ENCODE measurements at regions not wholly inside any gene's neighbourhood (a gene's known extent, or its start where the extent isn't known, plus 50 kb on each side); places are given as distances from the start of the nearest gene placed in this dataset.

DNA sequence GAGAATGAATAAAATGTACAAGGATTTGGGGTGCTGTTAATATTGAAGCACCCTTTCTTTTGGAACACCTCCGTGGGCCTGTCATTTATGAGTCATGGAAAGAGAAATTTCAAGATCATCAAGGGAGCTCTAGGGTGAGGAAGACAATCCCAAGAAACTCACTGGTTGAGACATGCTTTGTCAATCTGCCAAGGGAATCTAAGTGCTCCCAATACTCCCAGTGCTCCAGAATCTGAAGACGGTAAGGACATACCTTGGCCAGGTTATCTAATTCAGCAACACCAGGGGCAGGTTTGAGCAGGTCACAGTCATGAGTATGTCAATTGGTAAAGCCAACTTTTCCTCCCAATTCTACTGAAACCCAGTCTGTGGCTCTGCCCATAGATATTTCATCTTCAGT is 556.4 kb upstream of the CPEB2 start:
- DNase-seq (ENCODE audit: low read depth): no peak

- DNase-seq (ENCODE audit: low read depth): peak; percentile 40
These were observed 556.0 kb upstream of the CPEB2 start for GRCh38 chr4:14446311-14446710.

- DNase-seq (ENCODE audit: low read depth): no peak
These were observed 555.4 kb upstream of the CPEB2 start for GRCh38 chr4:14446904-14447303.

DNA sequence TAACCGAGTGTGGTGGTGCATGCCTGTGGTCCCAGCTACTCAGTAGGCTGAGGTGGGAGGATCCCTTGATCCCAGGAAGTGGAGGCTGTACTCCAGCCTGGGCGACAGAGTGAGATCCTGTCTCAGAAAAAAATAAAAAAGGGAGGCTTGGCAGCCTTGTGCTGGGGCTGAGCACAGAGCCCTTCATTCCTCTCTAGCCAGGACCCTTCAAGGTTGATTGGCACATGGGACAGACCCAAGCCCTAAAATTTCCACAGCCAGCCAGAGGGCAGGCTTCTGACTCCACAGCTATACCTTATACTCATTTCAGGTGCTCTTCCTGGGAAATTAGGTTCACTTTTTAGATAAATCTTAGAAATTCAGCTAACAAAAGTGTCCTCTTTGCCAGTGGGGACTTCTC is 553.0 kb upstream of the CPEB2 start:
- DNase-seq (ENCODE audit: low read depth): no peak

- no peak for DNase-seq (ENCODE audit: low read depth)
These were observed 550.3 kb upstream of the CPEB2 start for GRCh38 chr4:14452001-14452400.

- DNase-seq (ENCODE audit: low read depth): no peak
These were observed 549.5 kb upstream of the CPEB2 start for GRCh38 chr4:14452764-14453163.

DNA sequence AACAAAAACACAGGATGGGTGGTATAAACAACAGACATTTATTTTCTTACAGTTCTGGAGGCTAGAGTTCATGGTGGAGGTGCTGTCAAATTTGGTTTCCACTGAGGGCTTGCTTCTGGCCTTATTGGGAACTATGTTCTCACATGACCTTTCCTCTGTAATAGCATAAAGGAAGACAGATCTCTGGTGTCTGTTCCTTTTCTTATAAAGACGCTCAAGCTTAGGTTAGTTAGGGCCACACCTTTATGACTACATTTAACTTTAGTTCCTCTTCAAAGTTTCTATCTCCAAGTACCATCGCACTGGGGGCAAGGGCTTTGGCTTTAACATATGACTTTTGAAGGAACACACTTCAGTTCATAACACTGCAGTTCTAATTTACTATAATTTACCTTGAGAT is 543.8 kb upstream of the CPEB2 start:
- DNase-seq (ENCODE audit: low read depth): no peak

- DNase-seq (ENCODE audit: low read depth): no peak
These were observed 537.2 kb upstream of the CPEB2 start for GRCh38 chr4:14465057-14465456.

- no peak for DNase-seq (ENCODE audit: low read depth)
These were observed 536.8 kb upstream of the CPEB2 start for GRCh38 chr4:14465507-14465906.

DNA sequence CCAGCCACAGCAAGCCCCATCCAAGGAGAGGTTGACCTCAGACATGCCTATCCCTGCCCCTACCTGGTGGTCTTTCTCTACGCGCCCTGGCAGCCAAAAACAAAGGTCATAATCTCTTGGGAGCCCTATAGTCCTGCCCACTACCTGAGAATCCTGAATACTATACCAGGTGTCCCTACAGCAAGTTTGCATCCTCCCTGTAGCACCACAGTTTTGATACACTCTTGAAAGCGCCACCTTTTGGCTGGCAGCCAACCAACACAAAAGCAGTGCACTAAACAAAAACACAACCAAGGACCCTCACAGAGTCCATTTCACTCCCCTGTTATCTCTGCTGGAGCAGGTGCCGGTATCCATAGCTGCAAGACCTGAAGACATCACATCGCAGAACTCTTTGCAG is 523.8 kb upstream of the CPEB2 start:
- no peak for DNase-seq (ENCODE audit: low read depth)

DNA sequence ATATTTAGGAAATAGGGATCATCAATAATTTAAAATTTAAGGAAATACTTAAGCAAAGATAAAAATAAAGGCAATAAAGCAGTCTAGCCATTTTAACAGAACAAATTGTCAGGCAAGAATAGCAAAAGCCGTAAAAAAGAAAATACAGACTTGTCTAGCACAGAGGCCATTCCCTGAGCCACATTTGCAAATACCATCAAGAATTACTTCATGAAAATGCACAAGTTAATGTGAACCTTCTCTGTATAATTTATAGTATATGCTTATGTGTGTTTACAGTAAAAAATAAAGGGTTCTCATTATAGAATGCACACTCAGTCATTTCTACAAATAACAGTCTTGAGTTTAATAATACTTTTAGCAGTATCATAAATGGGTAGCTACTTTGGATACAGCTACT is 505.9 kb upstream of the CPEB2 start:
- no peak for DNase-seq (ENCODE audit: low read depth)

GRCh38 chr4:14496969-14497368 is 505.3 kb upstream of the CPEB2 start:
- DNase-seq (ENCODE audit: low read depth): no peak

GRCh38 chr4:14504162-14504561 is 498.1 kb upstream of the CPEB2 start:
- DNase-seq (ENCODE audit: low read depth): no peak

DNA sequence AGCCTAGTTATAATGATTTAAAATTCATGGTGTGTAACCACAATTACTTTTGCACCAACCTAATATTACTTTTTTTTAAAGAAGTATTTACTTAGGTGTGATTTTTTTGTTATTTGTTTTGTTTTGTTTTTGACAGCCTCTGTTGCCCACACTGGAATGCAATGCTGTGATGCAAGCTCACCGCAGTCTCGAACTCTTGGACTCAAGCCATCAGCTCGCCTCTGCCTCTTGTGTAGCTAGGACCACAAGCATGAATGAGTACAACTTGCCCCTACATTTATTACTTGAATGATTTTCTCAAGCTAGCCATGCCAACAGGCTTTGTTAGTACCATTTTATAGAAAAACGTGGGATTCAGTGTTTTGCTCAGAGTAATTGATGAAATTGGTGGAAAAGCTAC is 488.8 kb upstream of the CPEB2 start:
- peak; percentile 41 for DNase-seq (ENCODE audit: low read depth)

GRCh38 chr4:14515556-14515955 is 486.7 kb upstream of the CPEB2 start:
- no peak for DNase-seq (ENCODE audit: low read depth)

GRCh38 chr4:14518136-14518535 is 484.1 kb upstream of the CPEB2 start:
- no peak for DNase-seq (ENCODE audit: low read depth)

DNA sequence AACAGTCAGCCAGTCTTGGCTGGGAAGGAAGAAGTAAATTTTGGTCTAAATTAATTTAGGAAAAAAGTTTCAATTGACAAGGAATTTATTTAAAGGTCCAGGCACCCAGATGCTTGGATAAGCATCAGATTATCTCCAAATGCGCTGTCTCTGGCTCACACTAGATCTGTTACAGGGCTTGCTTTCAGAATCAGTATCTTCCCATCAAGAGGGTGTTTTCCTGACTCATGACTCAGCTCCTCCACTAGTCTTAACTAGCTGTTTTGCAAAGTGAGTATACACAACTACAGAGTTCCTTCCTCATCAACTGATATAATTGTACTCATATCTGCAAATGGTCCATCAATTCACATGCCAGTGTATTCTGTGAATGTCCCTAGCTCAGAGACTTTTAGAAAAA is 482.1 kb upstream of the CPEB2 start:
- peak; percentile 2 for DNase-seq (ENCODE audit: low read depth)

GRCh38 chr4:14524276-14524675 is 478.0 kb upstream of the CPEB2 start:
- no peak for DNase-seq (ENCODE audit: low read depth)

GRCh38 chr4:14528918-14529317 is 473.4 kb upstream of the CPEB2 start:
- no peak for DNase-seq (ENCODE audit: low read depth)

DNA sequence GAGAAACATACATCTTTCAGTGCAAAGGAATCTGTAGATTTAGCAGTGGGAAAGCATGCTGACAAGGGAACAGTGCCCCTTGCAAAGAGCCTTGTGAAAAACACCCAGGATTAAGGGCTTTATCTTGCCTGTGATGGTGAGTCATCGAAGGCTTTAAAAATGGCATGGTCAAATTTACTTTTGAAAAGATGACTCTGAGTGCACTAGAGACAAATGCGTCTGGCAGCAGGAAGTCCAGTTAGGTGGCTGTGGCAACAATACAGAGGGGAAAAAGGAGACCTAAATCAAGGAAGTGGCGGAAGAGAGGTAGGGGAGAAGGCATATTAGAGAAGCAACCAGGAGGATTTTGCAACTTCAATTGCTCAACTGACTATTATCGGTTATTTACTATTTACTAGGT is 472.6 kb upstream of the CPEB2 start:
- no peak for DNase-seq (ENCODE audit: low read depth)

GRCh38 chr4:14532436-14532835 is 469.8 kb upstream of the CPEB2 start:
- DNase-seq (ENCODE audit: low read depth): no peak

- DNase-seq (ENCODE audit: low read depth): no peak
These were observed 463.0 kb upstream of the CPEB2 start for GRCh38 chr4:14539246-14539645.

- DNase-seq (ENCODE audit: low read depth): no peak
These were observed 457.1 kb upstream of the CPEB2 start for GRCh38 chr4:14545163-14545562.

DNA sequence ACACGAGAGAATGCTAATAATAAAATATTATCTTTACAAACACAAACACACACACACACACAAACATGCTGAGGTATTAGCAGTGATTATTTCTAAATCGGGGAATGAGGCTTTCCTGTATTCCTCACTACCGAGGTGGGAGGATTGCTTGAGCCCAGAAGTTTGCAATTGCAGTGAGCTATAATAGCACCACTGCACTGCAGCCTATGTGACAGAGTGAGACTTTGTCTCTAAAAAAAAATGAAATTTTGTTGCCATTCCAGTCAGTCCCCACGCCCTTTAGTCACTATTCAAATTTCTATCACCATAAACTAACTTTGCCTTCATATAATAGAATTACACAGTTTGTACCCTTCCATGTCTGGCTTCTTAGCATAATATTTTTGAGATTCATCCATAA is 456.5 kb upstream of the CPEB2 start:
- DNase-seq (ENCODE audit: low read depth): no peak

- DNase-seq (ENCODE audit: low read depth): no peak
These were observed 450.2 kb upstream of the CPEB2 start for GRCh38 chr4:14552119-14552518.
